ENCODE measurements at regions not wholly inside any gene's neighbourhood (a gene's known extent, or its start where the extent isn't known, plus 50 kb on each side); places are given as distances from the start of the nearest gene placed in this dataset.

DNA sequence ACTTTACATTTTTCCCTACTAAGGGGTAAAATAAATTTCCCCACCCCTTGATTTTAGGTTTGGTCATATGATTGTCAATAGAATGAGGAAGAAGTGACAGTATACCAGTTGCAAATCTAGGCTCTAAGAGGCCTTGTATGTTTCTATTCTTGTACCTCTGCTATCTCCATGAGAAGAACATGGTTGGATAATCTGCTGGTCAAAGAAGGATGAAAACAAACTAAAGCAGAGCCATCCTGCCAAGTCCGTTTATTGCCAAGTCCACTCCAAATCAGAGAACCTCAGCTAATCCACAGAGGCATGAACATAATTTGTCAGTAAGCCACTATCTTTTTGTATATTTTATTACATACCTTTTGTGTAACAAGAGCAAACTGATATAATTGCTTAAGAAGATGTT is 98.0 kb downstream of the CRPPA start:
- TF ChIP-seq GABPA (IDR thresholded peaks at IDR 0.05 in 1 of 2, conservative IDR thresholded peaks at IDR 0.05 in 1 of 2) (no peak), RAD21 (IDR thresholded peaks at IDR 0.05) (no peak), SP1 (IDR thresholded peaks at IDR 0.05) (no peak)
- TF ChIP-seq, protein P1, sequence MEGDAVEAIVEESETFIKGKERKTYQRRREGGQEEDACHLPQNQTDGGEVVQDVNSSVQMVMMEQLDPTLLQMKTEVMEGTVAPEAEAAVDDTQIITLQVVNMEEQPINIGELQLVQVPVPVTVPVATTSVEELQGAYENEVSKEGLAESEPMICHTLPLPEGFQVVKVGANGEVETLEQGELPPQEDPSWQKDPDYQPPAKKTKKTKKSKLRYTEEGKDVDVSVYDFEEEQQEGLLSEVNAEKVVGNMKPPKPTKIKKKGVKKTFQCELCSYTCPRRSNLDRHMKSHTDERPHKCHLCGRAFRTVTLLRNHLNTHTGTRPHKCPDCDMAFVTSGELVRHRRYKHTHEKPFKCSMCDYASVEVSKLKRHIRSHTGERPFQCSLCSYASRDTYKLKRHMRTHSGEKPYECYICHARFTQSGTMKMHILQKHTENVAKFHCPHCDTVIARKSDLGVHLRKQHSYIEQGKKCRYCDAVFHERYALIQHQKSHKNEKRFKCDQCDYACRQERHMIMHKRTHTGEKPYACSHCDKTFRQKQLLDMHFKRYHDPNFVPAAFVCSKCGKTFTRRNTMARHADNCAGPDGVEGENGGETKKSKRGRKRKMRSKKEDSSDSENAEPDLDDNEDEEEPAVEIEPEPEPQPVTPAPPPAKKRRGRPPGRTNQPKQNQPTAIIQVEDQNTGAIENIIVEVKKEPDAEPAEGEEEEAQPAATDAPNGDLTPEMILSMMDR (IDR thresholded peaks at IDR 0.05; ENCODE audit: low read depth, low read length, missing input control), result no peak
- TF ChIP-seq, protein P2, sequence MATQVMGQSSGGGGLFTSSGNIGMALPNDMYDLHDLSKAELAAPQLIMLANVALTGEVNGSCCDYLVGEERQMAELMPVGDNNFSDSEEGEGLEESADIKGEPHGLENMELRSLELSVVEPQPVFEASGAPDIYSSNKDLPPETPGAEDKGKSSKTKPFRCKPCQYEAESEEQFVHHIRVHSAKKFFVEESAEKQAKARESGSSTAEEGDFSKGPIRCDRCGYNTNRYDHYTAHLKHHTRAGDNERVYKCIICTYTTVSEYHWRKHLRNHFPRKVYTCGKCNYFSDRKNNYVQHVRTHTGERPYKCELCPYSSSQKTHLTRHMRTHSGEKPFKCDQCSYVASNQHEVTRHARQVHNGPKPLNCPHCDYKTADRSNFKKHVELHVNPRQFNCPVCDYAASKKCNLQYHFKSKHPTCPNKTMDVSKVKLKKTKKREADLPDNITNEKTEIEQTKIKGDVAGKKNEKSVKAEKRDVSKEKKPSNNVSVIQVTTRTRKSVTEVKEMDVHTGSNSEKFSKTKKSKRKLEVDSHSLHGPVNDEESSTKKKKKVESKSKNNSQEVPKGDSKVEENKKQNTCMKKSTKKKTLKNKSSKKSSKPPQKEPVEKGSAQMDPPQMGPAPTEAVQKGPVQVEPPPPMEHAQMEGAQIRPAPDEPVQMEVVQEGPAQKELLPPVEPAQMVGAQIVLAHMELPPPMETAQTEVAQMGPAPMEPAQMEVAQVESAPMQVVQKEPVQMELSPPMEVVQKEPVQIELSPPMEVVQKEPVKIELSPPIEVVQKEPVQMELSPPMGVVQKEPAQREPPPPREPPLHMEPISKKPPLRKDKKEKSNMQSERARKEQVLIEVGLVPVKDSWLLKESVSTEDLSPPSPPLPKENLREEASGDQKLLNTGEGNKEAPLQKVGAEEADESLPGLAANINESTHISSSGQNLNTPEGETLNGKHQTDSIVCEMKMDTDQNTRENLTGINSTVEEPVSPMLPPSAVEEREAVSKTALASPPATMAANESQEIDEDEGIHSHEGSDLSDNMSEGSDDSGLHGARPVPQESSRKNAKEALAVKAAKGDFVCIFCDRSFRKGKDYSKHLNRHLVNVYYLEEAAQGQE (IDR thresholded peaks at IDR 0.05), result no peak

All from liver (tissue), 3 donors.